ENCODE measurements at regions not wholly inside any gene's neighbourhood (a gene's known extent, or its start where the extent isn't known, plus 50 kb on each side); places are given as distances from the start of the nearest gene placed in this dataset.

DNA sequence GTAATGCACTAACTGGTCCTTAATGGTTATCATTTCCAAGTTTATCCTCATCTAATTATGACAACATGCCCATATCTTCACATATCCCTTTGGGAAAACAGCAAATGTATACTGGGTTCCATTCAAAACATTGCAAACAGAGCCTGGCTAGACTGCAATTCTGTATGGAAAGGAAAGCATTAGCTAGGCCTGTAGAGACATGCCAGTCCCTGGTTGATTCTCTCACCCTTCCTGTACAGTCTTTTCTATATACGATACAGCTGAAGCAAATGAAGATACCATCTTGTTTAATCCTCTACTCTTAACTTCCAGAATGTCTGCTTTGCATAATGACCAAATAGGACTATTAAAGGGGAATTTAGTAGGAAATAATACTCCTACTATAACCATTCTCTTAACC is 294.4 kb upstream of the MC4R start:
- DNase-seq = no peak

DNA sequence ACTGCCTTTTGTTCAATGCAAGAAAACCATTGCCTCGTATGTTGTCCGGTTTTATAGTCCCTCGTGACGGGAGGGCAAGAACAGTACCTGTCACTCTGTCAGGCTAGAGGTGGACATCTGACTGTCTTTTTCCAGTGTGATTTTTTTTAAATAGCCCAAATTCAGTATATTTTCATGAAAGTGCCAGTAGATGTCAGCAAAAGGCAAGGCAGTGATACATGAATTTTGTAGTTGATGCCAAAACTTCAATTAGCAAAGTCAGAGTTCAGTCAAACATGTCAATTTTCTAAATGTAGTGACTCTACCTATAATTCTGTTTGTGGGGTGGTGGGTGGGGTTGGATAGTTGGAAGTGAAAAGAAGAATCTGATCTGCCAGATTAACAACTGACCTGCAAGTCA is 296.0 kb upstream of the MC4R start:
- DNase-seq = no peak

DNA sequence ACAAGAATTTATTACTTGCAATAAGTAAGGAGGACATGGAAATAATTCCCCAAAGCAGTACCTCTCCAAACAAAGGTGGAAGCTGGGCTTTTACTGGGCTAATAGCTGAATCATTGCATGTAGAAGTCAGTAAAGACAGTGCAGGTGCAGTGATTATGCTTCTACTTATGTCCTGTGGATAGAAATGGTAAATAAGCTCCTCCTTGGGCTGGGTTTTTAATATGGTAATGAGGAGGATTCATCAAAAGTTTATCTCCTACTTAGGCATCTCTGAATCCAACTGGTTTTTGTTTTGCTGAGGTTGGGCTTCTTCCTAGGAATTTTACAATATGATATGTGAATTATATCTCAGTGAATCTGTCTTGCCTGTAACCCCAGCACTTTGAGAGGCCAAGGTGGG is 297.4 kb upstream of the MC4R start:
- no peak for DNase-seq

DNA sequence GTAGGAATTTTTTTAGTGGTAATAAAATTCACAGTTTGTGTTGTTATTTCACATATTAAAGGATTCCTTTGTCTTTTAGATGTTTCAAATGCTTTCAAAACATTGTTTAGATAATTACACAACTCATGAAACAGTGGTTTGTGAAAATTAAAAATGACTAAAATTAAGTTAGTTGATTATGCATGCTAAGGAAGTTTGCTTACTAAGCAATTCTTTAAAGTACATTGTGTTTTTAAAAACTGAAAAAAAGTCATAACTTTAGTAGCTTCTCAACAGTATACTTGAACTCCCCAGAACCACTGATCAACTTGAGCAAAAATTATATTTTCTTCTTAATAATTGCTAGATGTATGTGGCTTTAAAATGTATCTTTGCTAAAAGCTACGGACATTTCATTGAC is 298.4 kb upstream of the MC4R start:
- DNase-seq = no peak

DNA sequence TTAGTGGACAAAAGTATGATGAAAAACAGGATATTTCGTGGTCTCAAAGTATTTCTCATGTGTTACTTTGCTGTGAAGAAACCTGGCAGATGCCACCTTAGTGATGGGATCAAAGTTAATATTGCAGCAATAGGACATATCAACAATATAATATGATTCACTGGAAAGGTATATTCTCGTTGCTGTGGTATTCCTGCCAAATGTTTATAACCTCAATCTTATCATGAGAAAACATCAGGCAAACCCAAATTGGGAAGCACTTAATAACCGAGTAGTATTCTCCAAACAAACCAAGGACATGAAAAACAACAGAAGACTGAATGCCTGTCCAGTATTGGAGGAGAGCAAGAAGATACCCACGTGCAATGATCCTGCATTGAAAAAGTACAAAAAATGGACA is 302.6 kb upstream of the MC4R start:
- no peak for DNase-seq

DNA sequence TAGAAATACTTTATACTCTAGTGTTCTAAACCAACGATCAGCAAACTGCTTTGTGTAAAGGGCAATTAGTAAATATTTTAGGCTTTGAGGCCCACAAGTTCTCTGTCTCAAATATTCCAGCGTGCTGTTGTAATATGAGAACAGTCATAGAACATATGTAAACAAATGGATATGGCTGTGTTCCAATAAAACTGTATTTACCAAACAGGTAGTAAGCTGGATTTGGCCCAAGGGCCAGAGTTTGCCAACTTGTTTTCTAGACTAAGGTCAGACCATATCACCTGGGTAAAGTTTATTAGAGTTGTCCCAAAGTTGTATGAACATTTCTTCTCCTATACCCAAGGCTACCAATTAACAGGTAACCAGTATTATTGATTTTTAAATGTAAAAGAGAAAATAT is 303.2 kb upstream of the MC4R start:
- no peak for DNase-seq

DNA sequence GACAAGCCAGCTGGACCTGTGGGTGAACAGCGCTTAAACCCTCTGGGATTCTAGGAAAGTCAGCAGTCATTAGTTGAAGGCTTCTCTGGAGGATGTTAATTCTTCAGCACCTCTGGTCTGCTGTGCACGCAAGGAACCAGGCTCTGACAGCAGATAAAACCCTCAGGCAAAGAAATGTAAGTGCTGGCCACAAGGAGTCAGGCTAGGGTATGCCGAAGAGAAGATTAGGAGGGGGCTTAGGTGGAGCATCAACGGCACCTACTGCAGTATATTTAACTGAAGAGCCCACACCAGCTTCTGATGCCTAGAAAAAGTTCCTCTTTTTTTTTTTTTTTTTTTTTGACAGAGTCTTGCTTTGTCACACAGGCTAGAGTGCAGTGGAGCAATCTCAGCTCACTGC is 304.2 kb upstream of the MC4R start:
- no peak for DNase-seq

DNA sequence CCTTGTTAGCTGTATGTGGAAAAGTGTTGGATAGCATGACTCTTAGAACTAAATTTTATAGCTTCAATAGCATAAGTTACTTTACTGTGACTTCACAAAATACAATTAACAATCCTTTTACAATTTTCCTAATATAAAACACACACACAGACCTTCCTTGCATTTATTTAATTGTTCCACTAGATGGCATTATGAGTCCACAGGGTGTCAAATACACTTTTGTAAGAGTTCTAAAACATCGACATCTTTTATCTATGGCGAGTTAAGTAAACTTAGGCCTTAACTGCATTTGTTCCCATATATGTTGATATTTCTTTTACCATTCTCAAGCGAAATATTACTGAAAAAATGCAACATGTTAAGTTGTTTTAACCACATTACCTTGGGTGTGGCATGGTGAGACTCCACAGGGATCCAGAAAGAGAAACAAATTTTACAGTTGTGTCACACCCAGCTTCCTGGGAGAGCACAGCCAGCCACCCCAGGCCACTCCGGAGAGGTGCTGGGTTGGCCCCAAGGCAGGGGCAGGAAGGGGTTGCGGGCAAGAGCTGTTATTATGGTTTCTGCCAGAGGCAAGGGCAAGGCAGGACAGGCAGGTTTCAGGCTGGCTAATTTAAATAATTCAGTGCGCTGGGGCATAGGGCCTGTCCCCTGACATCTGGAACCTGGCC is 312.4 kb upstream of the MC4R start:
- DNase-seq = peak; percentile 10

DNA sequence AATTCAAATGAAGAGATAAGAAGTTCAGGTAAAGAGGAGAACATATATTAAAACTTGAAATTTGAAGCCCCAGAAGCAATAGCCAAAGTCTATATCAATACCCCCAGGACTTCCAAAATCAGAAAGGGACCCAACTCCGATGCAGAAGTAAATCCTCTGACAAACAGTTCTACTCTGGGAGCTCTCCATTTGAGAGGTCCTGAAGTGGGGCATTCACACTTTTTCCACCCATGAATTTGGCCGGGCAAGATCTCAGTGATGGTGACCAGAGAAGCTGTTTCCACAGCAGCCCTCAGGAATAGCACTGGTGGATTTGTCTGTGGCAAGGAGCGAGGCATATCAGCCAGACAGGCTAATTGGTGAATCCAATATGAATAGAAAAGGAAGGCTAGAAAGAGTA is 313.6 kb upstream of the MC4R start:
- no peak for DNase-seq

DNA sequence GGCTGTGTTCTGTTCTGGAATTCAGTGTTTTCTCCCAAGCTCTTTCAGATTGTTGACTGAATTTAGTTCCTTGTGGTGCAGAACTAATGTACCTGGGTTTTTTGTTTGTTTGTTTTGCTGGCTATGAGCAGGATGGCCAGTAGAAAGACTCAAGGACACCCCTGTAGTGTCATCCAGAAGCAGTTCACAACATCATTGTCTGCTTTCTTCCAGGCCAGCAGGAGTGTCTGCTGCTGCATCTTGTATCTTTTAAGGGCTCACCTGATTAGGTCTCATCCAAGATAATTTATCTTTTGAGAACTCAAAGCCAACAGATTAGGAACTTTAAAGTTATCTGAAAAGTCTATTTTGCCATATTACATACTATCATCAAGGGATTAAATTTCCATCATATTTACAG is 318.5 kb upstream of the MC4R start:
- DNase-seq = no peak

DNA sequence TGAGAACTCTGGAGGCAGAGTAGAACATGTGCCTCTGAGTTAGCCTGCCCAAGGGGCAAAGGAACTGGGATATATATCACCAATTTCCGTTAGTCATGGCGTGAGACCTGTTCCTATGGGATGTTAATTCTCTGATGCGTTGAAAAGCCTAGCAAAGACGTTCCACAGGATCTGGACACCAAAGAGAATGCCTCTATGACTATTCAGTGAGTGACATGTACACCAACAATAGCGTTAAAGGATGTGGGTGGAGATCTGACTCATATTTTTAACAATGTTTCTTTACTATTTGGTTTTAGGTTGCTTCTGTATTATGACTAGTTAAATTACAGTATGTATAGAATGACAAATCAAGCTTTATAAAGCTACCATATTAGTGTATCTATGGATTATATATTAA is 320.9 kb upstream of the MC4R start:
- peak; percentile 3 for DNase-seq

DNA sequence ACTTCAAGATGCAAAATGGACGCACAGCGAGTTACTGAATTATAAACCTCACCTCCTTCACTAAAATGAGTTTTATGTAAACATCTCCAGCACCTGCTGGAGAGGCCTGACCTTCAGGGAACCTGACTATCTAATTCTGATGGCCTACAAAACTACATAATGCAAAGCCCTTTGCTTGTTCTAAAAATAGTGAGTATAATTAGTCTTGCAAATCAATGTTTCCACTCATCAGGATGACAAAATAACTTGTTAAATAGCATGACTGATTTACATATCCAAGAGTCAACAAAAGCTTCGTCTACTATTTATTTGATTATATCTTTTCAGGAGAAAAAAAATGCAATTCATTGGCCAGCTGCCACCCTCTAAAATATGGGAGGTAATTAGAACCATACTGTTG is 326.3 kb upstream of the MC4R start:
- DNase-seq = no peak

DNA sequence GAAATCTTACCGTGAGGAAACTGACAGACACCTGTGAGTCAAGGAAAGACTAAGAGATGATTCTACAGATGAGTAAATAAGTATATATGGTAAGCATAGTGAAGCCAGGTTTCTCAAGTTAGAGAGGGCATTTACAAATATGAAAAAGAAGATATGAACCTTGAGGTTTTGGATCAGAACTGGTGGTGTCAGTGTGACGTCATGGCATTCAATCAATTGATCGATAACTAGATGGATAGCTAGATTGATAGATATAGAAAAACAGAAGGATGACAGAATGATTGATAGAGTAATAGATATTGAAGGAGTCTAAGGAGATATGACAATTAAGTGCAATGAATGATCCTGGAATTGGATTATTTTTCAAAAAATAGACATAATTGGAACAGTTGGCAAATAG is 350.2 kb upstream of the MC4R start:
- no peak for DNase-seq

DNA sequence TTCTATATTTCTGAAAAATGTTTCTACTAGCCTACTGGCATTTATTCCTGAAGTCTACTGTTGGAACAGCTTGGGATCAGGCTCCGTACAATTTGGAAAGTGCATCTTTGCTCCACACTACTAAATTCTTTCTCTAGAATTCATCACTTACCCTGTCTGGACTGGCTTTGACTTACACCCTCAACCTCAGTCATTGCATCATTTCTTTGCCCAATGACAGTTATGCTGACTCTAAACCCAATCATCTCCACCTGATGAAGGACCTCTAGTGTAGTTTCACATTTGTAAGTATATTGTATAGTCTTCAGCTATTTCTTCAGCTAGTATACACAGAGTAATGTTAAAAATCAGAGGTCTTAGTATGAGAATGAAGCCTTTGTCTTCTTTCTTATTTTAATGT is 359.6 kb upstream of the MC4R start:
- DNase-seq = no peak

DNA sequence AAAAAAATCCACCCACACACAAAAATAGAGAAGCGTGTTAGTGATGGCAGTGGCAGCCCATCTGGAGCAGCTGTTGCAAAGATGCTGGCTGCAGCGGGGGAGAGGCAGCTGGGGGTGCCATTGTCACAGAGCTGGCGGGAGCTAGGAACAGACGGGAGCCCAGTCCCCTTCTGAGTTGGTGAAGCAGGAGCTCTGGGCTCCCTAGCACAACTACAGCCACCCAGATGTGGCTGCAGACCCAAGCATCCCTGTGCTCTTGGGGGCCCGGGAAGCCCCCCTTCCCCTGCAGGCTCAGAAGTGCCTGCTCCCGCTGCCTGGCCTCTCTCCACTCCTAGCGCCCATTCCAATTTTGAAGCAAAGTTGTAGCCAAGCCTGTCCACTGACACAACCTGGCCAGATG is 366.6 kb upstream of the MC4R start:
- DNase-seq = no peak

DNA sequence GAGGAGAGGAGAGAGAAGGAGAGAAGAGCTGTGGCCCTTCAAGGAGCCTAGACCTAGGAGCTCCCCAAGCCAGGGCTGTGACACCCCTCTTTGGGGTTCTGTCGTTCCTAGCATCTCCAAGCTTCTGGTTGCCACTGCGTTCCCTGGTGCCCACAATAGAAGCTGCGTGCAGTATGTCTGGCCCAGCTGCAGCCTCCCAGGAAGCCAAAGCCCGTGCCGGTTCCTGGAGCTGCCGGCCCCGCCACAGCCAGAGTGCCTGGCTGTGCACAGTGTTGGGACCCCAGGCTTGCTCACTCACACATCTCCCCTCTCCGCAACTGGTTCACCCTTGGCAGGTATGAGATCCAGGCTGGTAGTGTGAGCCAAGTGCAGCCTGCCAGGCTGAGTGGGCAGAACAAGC is 367.7 kb upstream of the MC4R start:
- DNase-seq = no peak

DNA sequence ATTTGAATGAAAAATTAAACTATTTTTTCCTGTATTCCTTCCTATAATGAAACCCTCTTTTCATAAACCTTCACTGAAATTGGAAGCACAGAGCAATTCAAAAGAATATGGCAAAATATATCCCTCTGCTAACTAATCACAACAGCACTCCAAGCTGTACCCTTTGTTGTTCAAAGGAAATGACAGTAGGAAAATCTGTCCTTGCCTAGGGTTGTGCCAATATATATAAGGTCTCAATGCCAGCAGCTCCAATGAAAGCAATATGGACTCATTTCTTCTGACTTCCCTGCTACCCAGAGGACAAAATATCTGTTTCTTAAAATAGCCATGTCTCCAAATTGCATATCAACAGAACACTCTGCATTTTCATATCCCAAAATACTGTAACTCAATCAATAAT is 373.9 kb upstream of the MC4R start:
- no peak for DNase-seq

DNA sequence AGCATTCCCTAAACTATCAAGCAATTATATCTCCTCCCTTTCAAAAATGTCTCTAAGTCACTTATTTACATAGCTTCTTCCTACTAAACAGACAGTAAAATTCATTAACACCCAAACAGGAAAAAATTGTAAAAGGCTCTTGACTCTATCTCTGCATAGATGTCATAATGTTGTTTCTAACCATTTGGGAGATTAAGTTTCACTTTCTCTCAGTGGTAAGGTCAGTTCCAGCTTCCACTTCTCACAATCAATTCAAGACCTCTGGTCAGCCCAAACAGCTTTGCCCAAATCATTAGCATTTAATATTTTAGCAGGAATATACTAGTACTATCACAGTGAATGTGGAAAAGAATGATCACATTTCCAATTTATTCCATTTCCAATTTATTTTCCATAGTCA is 374.3 kb upstream of the MC4R start:
- DNase-seq = no peak

DNA sequence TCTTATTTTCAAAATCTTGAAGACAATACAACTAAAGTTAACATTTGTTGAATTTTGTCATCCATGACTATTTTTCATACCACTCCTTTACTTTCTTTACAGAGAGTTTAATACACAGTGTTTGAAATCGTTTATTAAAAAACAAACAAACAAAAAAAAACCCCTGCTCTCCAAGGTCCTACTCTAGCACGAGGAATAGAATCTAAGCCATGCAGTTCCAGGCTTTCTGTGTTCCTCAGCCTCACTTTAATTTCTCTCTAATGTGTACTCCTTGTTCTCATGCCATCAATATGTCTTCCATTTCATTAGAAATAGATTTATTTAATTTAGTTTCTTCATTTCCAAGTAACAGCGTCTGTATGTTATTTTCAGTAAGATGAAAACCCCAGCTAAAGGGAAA is 381.2 kb upstream of the MC4R start:
- DNase-seq = no peak

DNA sequence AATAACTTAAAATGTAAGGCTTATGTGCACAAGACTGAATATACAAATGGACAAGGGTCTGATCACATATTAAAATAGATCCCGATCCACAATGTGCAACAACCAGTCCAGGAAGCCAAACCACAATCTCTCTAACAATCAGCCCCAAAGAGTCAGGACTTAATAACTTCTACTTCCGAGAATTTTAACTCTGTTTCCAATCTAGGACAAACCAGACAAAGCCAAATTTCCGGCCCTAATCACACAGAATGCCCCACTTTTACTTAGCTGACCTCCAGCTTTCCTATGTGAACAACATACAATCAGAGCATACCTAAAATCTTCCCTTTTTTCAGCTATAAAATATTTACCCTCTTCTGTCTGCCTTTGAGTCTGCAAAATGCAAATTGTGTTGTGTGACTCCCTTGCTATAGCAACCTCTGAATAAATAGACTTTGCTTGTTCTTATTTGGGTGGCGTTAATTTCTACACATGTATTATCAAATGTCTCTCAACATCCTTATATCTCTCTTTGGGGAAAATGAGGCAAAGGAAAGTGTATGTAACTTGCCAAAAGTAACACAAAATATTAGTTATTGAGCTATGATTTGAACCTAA is 381.9 kb upstream of the MC4R start:
- no peak for DNase-seq

DNA sequence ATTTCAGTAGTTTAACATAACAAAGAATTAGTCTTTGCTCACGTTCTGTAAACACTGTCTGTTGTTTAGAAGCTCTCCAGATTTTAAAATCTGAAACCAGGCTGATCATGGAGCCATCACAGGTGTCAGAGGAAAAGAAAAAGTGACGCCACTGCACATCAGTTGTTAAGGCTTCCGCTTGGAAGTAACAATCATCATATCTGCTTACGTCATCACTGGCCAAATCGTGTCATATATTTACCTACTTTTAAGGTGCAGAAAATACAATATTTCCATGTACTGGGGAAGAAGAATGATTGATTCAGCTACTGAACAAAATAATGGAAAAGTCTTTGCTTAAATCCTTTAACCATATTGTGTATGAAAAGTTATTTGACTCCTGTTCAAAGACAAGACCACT is 382.6 kb upstream of the MC4R start:
- DNase-seq = no peak

DNA sequence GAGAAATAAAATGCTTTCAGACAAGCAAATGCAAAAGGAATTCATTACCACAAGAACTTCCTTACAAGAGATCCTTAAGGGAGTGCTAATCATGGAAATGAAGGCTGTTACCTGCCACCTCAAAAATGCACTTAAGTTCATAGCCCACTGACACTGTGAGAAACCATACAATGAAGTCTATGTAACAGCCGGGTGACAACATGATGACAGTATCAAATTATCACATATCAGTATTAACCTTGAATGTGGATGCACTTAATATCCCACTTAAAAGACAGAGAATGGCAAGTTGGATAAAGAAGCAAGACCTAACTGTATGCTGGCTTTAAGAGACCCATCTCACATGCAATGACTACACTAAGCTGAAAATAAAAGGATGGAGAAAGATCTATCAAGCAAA is 403.4 kb upstream of the MC4R start:
- no peak for DNase-seq

DNA sequence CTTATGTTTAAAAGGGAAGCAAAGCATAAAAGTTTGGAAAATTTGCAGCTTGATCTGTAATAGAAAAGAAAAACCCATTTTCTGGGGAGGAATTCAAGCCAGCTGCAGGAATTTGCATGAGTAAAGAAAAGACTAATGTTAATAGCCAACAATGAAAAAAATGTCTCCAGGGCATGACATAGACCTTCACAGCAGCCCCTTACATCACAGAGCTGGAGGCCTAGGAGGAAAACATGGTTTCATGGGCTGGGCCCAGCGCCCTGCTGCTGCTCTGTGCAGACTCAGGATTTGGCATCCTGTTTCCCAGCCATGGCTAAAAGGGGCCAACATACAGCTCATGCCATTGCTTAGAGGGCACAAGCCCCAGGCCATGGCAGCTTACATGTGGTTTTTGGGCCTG is 411.6 kb upstream of the MC4R start:
- DNase-seq = no peak

DNA sequence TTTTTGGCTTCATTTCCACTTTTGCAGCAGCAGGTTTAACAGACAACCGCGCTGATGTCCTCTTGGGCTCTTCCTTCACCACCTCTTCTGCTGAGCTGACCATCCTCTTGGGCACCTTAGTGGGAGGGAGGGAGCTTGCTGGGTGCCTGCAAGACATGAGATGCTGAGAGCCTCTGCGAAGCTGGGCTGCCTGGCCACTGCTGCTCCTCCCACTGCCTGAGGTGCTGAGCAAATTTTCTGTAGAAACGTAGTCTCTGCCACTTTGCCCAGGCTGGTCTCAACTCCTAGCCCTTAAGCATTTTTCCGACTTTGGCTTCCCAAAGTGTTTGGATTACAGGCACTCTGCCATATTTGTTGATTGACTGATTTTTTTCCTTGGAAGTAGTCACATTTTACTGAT is 422.2 kb upstream of the MC4R start:
- DNase-seq = no peak

DNA sequence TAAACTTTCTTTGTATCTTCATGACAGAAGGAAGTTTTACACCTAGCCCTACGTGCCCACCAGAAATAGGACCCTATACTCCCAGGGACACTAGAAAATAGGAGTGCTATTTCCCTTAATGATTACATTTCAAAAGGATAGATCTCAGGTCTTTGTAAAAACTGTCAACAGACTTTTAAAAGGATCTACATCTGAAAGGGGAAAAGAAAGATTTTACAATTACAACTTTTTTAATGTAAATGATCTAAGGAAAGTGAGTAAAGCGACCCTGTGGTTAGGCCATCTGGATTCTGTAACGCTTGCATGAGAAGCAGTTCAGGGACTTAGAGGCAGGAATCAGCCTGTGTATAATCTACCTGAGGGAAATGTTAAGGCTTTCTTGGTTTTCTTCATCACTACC is 431.8 kb upstream of the MC4R start:
- no peak for DNase-seq

DNA sequence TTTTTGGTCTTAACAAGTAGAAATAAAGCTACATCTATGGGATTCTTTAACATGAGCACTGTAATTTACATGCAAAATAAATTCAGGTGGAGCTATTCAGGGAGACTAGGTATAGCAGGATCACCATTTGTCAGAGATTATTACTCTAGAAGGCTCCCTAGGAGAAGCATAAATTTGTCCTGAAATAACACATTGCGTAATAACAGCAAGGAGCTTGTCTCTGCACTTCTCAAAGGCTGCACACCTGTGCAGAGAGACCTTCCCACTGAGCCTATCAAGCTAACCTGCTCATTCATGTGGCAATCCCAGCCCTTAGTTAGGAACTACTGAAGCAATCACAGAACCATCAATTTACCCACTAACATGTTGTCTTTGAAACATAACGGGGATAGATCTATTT is 437.4 kb upstream of the MC4R start:
- DNase-seq = no peak

All from EL (cell line).